ENCODE measurements at regions not wholly inside any gene's neighbourhood (a gene's known extent, or its start where the extent isn't known, plus 50 kb on each side); places are given as distances from the start of the nearest gene placed in this dataset.

DNA sequence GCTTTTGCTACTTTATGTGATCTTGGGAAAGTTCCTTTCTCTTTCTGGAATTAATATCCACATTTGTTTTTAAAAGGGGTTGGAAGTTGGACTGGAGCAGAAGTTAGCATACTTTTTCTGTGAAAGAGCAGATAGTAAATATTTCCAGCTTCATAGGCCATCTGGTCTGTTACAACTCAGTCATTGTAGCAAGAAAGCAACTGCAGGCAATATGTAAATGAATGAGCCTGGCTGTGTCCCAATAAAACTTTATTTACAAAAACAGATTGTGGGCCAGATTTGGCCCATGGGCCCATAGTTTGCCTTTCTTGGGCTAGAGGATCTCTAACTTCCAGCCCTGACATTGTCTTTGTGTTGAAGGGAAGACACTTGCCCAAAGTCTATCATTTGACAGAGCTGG is 104.4 kb downstream of the ACTL7B start:
- no peak overlapping the region for H2BK120ac ChIP-seq (ENCODE audit: low read depth, low read length, poor library complexity, severe bottlenecking)
- no peak overlapping the region for H3K9ac ChIP-seq (ENCODE audit: extremely low read depth, insufficient read length, low read length)
- H3K9me3 ChIP-seq (ENCODE audit: control insufficient read depth, low read depth, low read length), result no peaks in the 10 kb centered on the region
- H3K79me1 ChIP-seq (ENCODE audit: insufficient read depth, low read depth, low read length, poor library complexity, severe bottlenecking), result no peaks in the 10 kb centered on the region
- H2BK12ac ChIP-seq (ENCODE audit: insufficient read length, low read depth, low read length), result no peak overlapping the region
- no peak overlapping the region for H3K23ac ChIP-seq (ENCODE audit: insufficient read length, low read depth, low read length)
- H3K27me3 ChIP-seq (ENCODE audit: insufficient read depth, low read length), result no peaks in the 10 kb centered on the region
- H3K4me2 ChIP-seq (ENCODE audit: insufficient read depth, insufficient read length, low read length), result no peak overlapping the region
- Mint-ChIP-seq H3K27ac (no peak overlapping the region), H3K4me3 (no peak overlapping the region), H3K27me3 (ENCODE audit: low read depth) (no peaks in the 10 kb centered on the region), H3K36me3 (ENCODE audit: insufficient read depth in 1 of 3, low read depth in 3 of 3) (no peaks in the 10 kb centered on the region), H3K4me1 (peaks cover 4 to 5% of the 10 kb centered on the region in 2 experiments), H3K9me3 (no peaks in the 10 kb centered on the region; a peak in 2 of 5 replicates)
- H3K4ac ChIP-seq (ENCODE audit: low read depth, low read length), result no peak overlapping the region
- TF ChIP-seq, protein P1, sequence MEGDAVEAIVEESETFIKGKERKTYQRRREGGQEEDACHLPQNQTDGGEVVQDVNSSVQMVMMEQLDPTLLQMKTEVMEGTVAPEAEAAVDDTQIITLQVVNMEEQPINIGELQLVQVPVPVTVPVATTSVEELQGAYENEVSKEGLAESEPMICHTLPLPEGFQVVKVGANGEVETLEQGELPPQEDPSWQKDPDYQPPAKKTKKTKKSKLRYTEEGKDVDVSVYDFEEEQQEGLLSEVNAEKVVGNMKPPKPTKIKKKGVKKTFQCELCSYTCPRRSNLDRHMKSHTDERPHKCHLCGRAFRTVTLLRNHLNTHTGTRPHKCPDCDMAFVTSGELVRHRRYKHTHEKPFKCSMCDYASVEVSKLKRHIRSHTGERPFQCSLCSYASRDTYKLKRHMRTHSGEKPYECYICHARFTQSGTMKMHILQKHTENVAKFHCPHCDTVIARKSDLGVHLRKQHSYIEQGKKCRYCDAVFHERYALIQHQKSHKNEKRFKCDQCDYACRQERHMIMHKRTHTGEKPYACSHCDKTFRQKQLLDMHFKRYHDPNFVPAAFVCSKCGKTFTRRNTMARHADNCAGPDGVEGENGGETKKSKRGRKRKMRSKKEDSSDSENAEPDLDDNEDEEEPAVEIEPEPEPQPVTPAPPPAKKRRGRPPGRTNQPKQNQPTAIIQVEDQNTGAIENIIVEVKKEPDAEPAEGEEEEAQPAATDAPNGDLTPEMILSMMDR (conservative IDR thresholded peaks at IDR 0.05), result no peak
- no peaks in the 10 kb centered on the region for H3K79me2 ChIP-seq (ENCODE audit: insufficient read depth, low read length)
- H3K56ac ChIP-seq (ENCODE audit: insufficient read length, low read depth, low read length), result no peak overlapping the region
- H4K8ac ChIP-seq (replicated peaks; ENCODE audit: insufficient read length, low read depth, low read length), result no peak overlapping the region
- no peaks in the 10 kb centered on the region for H3K4me1 ChIP-seq (ENCODE audit: insufficient read depth, low read length)
- no peak overlapping the region for H3K27ac ChIP-seq (ENCODE audit: insufficient read length, low read depth, low read length)
- no peaks in the 10 kb centered on the region for H4K20me1 ChIP-seq (ENCODE audit: control insufficient read depth, insufficient read depth, insufficient read length)
- H4K91ac ChIP-seq (ENCODE audit: insufficient read length, low read depth, low read length), result no peak overlapping the region
- H2AFZ ChIP-seq (ENCODE audit: low read length), result no peak overlapping the region
- H2BK5ac ChIP-seq (ENCODE audit: insufficient read length, low read length), result no peak overlapping the region
- no peak overlapping the region for H2BK15ac ChIP-seq (ENCODE audit: low read depth, low read length)
- no peak overlapping the region for H4K5ac ChIP-seq (ENCODE audit: insufficient read length, low read depth, low read length)
- H3T11ph ChIP-seq (ENCODE audit: low read length), result no peak overlapping the region
- no peak overlapping the region for H3K18ac ChIP-seq (ENCODE audit: insufficient read length, low read depth, low read length)
- no peak overlapping the region for H3K14ac ChIP-seq (ENCODE audit: insufficient read depth, low read length)
- DNase-seq, result no peak
- H2BK20ac ChIP-seq (ENCODE audit: low read depth, low read length, poor library complexity, severe bottlenecking), result no peak overlapping the region
- H3K23me2 ChIP-seq (ENCODE audit: insufficient read length, low read depth, low read length, poor library complexity, severe bottlenecking), result no peaks in the 10 kb centered on the region
- H2AK5ac ChIP-seq (ENCODE audit: insufficient read length, low read length), result no peak overlapping the region
